Omental fat pad (tissue), 3 donors: ENCODE measurements at regions not wholly inside any gene's neighbourhood (a gene's known extent, or its start where the extent isn't known, plus 50 kb on each side); places are given as distances from the start of the nearest gene placed in this dataset.

ENCODE experiments used
- ATAC-seq: fragments of 150-250 bp; one replicate; pipeline ENCODE4 v1.9.1; 2016; ENCODE audit warnings: mild to moderate bottlenecking, moderate library complexity; ENCODE audit not compliant: low FRiP score
- DNase-seq: peaks from one replicate; pipeline ENCODE4 v3.0.0-alpha.2; 2019; ENCODE audit warnings: low spot score
- TF ChIP-seq, protein P1 (sequence below), 3 donors: fragments of 450-650 bp; IDR thresholded peaks; one replicate each; pipeline ENCODE4 v1.5.1; 2016 to 2017; ENCODE audit warnings: antibody characterized with exemption in 3 of 3, mild to moderate bottlenecking in 3 of 3, moderate library complexity in 2 of 3

DNA sequence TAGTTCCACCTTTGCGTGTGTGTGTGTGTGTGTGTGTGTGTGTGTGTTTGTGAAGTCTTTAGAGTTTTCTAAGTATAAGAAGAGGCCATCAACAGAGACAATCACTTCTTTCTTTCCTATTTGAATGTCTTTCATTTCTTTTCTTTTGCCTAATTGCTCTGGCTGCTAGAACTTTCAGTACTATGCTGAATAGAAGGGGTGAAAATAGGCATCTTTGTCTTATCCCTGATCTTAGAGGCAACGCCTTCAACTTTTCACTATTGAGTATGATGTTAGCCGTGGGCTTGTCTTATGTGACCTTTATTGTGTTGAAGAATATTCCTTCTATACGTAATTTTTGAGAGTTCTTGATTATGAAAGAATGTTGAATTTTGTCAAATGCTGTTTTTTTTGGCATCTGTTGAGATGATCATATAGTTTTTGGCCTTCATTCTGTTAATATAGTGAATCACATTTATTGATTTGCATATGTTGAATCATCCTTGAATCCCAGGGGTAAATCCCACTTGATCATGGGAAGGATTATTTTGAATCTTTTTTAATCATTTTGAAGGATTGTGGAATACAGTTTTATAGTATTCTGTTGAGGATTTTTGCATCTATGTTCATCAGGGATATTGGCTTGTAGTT, 134.8 kb upstream of the CD180 start:
- no peak for ATAC-seq
- TF ChIP-seq, protein P1, sequence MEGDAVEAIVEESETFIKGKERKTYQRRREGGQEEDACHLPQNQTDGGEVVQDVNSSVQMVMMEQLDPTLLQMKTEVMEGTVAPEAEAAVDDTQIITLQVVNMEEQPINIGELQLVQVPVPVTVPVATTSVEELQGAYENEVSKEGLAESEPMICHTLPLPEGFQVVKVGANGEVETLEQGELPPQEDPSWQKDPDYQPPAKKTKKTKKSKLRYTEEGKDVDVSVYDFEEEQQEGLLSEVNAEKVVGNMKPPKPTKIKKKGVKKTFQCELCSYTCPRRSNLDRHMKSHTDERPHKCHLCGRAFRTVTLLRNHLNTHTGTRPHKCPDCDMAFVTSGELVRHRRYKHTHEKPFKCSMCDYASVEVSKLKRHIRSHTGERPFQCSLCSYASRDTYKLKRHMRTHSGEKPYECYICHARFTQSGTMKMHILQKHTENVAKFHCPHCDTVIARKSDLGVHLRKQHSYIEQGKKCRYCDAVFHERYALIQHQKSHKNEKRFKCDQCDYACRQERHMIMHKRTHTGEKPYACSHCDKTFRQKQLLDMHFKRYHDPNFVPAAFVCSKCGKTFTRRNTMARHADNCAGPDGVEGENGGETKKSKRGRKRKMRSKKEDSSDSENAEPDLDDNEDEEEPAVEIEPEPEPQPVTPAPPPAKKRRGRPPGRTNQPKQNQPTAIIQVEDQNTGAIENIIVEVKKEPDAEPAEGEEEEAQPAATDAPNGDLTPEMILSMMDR (IDR thresholded peaks at IDR 0.05): no peak

DNA sequence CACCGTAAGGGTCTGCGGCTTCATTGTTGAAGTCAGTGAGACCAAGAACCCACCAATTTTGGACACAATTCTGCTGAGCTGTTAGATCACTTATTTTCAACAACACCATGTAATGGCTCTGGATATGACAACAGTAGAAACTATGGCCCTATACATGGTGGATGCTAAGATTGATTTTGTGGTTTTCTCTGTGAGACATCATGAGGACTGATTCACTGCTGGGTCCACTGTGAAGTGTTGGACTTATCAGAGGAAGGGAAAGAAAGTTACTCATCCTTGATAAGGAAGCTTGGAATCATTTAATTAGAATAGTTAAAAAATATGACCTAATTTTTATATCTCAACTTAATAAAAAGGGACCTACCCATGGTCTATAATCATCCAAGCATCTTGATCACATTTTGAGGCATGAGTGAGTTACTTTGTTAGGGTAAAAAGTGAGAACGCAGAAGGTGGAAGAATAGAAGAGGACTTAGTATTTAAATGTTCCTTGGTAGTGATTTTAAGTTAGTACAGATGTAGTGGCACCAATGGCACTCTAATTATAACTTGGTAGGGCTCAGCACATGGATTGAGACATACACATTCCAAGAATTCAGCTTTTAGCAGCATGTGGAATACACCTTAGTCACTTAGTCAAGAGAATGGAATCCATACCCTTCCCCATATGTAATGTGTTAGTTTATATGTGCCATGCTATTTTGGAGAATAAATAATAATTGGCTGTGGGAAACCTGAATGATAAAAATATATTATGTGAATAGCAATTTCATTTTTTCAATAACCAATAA, 123.5 kb upstream of the CD180 start:
- no peak for DNase-seq
- TF ChIP-seq, protein P1 (IDR thresholded peaks at IDR 0.05): no peak
- no peak for ATAC-seq

More for the DNA sequence above, 134.8 kb upstream of the CD180 start:
- DNase-seq: no peak

DNA sequence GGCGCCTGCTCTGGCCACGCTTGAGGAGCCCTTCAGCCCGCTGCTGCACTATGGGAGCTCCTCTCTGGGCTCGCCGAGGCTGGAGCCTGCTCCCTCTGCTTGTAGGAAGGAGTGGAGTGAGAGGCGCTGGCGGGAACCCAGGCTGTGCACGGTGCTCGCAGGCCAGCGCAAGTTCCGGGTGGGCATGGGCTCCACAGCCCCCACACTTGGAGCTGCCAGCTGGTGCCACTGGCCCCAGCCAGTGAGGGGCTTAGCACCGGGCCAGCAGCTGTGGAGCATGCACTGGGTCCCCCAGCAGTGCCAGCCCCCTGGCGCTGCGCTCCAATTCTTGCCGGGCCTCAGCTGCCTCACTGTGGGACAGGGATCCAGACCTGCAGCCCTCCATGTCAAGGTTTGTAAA, 122.1 kb upstream of the CD180 start:
- DNase-seq: no peak
- ATAC-seq: no peak
- TF ChIP-seq, protein P1 (IDR thresholded peaks at IDR 0.05): no peak

DNA sequence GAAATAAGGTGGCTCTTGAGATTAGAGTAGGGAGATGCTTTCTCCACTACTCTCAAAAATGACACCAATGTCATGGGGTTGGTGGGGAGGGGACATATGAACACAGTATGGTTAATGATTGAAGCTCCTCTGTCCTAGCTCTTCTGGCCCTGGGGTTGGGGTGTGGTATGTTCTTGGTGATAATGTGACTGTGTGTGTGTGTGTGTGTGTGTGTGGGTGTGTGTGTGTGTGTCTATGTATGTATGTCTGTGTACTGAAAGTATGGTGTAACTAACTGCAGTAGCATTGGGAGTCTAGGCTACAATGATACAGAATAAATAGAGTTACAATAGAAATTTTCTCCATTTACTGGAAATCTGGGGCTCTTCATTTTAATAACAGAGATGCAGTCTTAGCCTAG, 121.0 kb upstream of the CD180 start:
- no peak for DNase-seq
- TF ChIP-seq, protein P1 (IDR thresholded peaks at IDR 0.05): no peak
- no peak for ATAC-seq

DNA sequence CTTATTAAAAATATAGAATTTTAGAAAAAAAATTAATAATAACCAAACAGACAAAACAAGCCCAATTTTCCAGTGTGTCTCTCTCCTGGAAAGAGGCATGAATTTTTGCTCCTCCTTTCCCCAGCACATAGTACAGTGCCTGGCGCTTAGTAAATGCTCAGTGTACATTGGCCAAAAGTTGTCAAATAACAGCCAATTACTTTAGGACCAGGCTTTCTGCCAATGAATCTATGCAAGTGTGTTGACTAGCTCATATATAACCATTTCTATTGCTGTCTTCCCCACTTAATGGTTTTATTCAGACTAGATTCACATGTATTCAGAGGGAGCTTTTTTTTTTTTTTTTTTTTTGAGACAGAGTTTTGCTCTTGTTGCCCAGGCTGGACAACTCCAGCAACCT, 120.1 kb upstream of the CD180 start:
- TF ChIP-seq, protein P1 (IDR thresholded peaks at IDR 0.05): no peak
- ATAC-seq (no peak), DNase-seq (no peak)

DNA sequence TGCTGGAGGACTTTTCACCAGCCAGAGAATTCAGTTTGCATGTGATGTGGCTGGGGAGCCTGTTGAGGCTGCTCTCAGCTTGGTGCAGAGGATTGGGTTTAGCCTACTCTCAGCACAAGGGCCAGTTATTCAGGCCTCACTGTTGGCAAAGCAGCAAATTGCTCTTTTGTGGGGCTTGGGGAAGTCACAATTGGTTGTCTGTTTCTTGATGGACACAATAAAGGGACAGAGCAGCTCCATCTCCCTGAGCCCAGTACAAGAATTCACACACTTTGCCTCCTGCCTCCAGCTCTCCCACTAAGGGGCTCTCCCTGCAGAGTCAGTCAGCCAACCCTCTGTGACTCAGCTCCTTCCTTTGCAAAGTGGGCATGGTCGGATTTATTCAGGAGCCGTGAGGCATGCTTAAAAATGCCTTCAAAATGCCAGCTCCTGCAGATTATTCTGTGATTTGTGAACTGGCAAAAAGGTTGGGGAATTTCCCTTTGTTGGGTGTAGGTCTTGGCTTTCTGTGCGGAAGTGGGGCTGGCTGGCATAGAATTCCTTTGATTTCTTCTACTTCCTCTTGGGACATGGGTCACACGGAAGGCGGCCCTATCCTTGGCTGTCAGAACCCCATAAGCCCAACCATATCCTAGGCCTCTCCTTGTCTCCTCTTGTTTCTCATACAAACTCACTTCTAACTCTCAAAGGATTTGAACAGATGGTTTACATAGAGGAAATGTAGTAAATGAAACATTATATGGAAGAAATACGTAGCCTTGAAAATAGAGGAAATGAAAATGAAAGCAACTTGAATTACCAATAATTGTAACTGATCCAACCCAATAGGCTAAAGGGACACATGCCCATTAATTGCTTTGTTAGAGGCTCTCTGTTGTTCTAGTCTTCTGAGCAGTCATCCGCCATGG, 118.7 kb upstream of the CD180 start:
- ATAC-seq (peak; percentile 93), DNase-seq (no peak)
- TF ChIP-seq, protein P1 (IDR thresholded peaks at IDR 0.05): no peak
